AG09309 (cell line): ENCODE measurements at regions not wholly inside any gene's neighbourhood (a gene's known extent, or its start where the extent isn't known, plus 50 kb on each side); places are given as distances from the start of the nearest gene placed in this dataset.

Source experiments
- DNase-seq: peaks from one replicate; pipeline ENCODE4 v3.0.0-alpha.2; 2010; ENCODE audit warnings: low read depth
- H3K4me3 ChIP-seq: 2 replicates; pipeline ENCODE4 v1.5.1; 2011; ENCODE audit warnings: mild to moderate bottlenecking, low read depth, low read length, moderate library complexity; ENCODE audit not compliant: control insufficient read depth
- CTCF ChIP-seq: IDR thresholded peaks from 2 replicates; pipeline ENCODE4 v1.5.1; 2011; ENCODE audit warnings: mild to moderate bottlenecking, low read depth, low read length, inconsistent platforms; ENCODE audit not compliant: insufficient read depth, control insufficient read depth; ENCODE audit errors: missing control alignments

GRCh38 chr13:69649063-69649392, 458.6 kb upstream of the ATXN8OS start:
- DNase-seq: no peak
- no peak overlapping the region for H3K4me3 ChIP-seq
- TF ChIP-seq CTCF: no peak

GRCh38 chr13:69648340-69649062, 459.1 kb upstream of the ATXN8OS start:
- no peak for TF ChIP-seq CTCF
- no peak for DNase-seq
- no peak overlapping the region for H3K4me3 ChIP-seq

- no peak for TF ChIP-seq CTCF
- H3K4me3 ChIP-seq: no peak overlapping the region
- no peak for DNase-seq
Observed at GRCh38 chr13:69644447-69644846, 463.2 kb upstream of the ATXN8OS start.

DNA sequence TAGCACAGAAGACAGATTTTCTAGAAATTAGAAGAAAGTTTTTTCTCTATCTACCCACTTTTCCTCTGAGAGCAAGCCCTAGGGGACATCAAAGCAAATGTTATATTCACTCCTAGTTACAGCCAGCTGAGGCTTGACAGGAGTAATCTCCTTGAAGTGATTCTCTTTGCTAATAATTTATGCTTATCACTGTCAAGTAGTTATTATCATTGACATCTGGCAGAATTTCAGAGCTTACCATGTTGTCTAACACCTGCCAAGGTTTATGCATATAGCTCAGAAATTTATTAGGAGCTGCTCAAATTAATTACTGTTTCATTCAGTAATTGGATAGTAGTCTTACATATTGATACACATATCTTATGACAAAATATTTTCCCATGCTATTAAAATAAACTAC, 465.9 kb upstream of the ATXN8OS start:
- TF ChIP-seq CTCF: no peak
- no peak for DNase-seq
- H3K4me3 ChIP-seq: no peak overlapping the region

- no peak overlapping the region for H3K4me3 ChIP-seq
- no peak for DNase-seq
- no peak for TF ChIP-seq CTCF
Observed at GRCh38 chr13:69633044-69633443, 474.6 kb upstream of the ATXN8OS start.

DNA sequence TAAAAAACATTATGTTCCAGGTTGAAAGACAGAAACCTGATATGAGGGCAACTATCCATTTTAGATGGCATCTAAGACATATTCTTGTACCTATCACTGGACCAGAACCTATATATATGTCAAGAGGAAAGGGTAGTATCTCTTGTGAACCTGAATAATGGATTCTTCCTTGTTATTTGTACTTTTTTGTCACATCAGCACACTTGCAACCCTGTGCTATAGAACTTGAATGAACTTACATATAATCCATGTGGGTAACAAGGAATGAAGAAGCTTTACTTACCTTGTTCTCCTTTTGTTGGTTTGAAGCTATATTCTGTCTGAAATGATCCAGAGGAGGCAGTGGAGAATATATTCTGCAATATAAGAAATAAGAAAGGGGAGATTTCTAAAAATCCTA, 483.7 kb upstream of the ATXN8OS start:
- no peak for TF ChIP-seq CTCF
- DNase-seq: no peak
- H3K4me3 ChIP-seq: no peak overlapping the region

- DNase-seq: no peak
- no peak for TF ChIP-seq CTCF
- H3K4me3 ChIP-seq: no peak overlapping the region
Observed at GRCh38 chr13:69619651-69620050, 488.0 kb upstream of the ATXN8OS start.
